AG04449 (cell line): ENCODE measurements at regions not wholly inside any gene's neighbourhood (a gene's known extent, or its start where the extent isn't known, plus 50 kb on each side); places are given as distances from the start of the nearest gene placed in this dataset.

Experiments
- CTCF ChIA-PET: fragments of 350-600 bp; formaldehyde crosslinking; extraction: SDS; loops from one replicate; lab custom pipeline; 2021; ENCODE audit warnings: antibody characterized with exemption; lab: Yijun Ruan, JAX
- POLR2A ChIA-PET: fragments of 400-600, 350-600 bp; formaldehyde crosslinking; extraction: SDS; loops from one replicate; lab custom pipeline; 2020; ENCODE audit warnings: antibody characterized with exemption, inconsistent platforms; lab: Yijun Ruan, JAX
- DNase-seq: peaks from one replicate; pipeline ENCODE4 v3.0.0-alpha.2; 2010; ENCODE audit warnings: low read depth, low spot score
- H3K4me3 ChIP-seq: 2 replicates; pipeline ENCODE4 v1.5.1; 2011; ENCODE audit warnings: low read depth, mild to moderate bottlenecking, control low read depth, low read length
- TF ChIP-seq, protein P1 (sequence below): IDR thresholded peaks from one replicate; pipeline ENCODE4 v1.5.1; 2011; ENCODE audit warnings: mild to moderate bottlenecking, moderate library complexity, low read length, control low read depth, inconsistent platforms; ENCODE audit not compliant: insufficient read depth; ENCODE audit errors: missing control alignments

DNA sequence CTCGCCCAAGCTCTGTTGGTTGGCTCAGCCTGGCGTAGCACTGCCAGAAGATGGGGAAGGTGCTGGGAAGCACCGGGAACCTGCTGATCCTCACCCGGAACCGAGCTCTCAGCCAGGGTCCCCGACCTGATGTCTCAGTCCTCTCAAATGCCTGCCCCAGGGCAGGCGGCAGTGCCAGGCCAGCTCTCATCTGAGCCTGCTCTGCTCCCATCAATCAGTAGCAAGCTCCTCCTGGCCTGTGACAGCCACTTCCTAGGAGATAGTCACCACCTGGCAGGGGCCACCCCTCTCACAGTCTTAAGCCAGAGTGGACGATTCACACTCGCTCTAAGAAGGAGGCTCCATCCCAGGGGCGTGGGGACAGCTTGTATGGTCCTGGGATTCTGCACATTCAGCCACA, 62.0 kb downstream of the ENGASE start:
- ChIA-PET CTCF (no interaction called here), POLR2A (no interaction called here)
- TF ChIP-seq, protein P1, sequence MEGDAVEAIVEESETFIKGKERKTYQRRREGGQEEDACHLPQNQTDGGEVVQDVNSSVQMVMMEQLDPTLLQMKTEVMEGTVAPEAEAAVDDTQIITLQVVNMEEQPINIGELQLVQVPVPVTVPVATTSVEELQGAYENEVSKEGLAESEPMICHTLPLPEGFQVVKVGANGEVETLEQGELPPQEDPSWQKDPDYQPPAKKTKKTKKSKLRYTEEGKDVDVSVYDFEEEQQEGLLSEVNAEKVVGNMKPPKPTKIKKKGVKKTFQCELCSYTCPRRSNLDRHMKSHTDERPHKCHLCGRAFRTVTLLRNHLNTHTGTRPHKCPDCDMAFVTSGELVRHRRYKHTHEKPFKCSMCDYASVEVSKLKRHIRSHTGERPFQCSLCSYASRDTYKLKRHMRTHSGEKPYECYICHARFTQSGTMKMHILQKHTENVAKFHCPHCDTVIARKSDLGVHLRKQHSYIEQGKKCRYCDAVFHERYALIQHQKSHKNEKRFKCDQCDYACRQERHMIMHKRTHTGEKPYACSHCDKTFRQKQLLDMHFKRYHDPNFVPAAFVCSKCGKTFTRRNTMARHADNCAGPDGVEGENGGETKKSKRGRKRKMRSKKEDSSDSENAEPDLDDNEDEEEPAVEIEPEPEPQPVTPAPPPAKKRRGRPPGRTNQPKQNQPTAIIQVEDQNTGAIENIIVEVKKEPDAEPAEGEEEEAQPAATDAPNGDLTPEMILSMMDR = no peak
- DNase-seq = no peak
- H3K4me3 ChIP-seq = no peak overlapping the region
